Peyer's patch (tissue), 4 donors: ENCODE measurements at regions not wholly inside any gene's neighbourhood (a gene's known extent, or its start where the extent isn't known, plus 50 kb on each side); places are given as distances from the start of the nearest gene placed in this dataset.

Experiments used
- CTCF ChIP-seq, 6 experiments: fragments of 450-650 bp in 4 of 6; fragments of 200-600 bp in 2 of 6; sonication (generic) in 1 of 6; IDR thresholded peaks; one replicate each; pipeline ENCODE4 v1.5.1; 2017 to 2019; ENCODE audit warnings: antibody characterized with exemption in 6 of 6, mild to moderate bottlenecking in 3 of 6, moderate library complexity in 1 of 6
- POLR2A ChIP-seq, 2 donors: fragments of 450-650 bp; IDR thresholded peaks; one replicate each; pipeline ENCODE4 v1.5.1; 2017; ENCODE audit warnings: antibody characterized with exemption in 2 of 2, mild to moderate bottlenecking in 2 of 2, moderate library complexity in 2 of 2

DNA sequence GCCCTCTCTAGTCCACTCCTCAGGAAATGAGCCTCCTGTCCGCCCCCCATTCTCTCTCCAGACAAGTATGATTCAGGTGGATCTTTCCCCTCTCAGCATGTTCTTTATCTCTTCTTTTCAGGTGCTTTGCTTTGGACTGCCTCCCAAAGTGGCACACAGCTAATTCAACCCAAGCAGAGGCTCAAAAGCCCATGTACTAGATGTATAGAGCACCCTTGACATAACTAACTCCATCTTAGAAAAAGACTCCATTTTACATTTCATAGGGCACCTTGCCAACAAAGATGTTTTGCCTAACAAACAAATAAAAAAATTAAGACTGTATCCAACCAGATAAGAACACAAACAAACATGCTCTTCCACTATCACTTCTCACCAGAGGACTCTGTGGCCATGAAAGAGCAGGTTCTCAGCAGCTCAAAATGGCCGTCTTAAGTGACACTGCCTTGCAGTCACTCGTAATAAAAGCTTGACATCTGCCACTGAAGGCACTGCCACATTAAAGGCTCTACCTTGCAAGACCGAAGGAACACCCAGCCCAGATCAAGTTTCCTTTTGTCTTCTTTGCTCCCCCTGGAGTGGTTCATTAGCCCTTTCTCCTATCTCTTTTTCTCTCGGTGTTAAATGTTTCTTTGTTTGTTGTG, 84.9 kb upstream of the TAB3 start:
- no peak for TF ChIP-seq CTCF (IDR thresholded peaks at IDR 0.05)
- TF ChIP-seq POLR2A (IDR thresholded peaks at IDR 0.05) = no peak
